Thyroid gland (tissue), 4 donors: ENCODE measurements at regions not wholly inside any gene's neighbourhood (a gene's known extent, or its start where the extent isn't known, plus 50 kb on each side); places are given as distances from the start of the nearest gene placed in this dataset.

Experiments used
- POLR2A ChIP-seq, 2 donors: fragments of 450-650 bp; IDR thresholded peaks; one replicate each; pipeline ENCODE4 v1.6.1; 2017; ENCODE audit warnings: antibody characterized with exemption in 2 of 2, mild to moderate bottlenecking in 2 of 2, moderate library complexity in 1 of 2
- TF ChIP-seq, protein P1 (sequence below), 6 experiments: fragments of 200-600 bp in 3 of 6; fragments of 450-650 bp in 3 of 6; sonication (generic) in 3 of 6; IDR thresholded peaks; one replicate each; pipeline ENCODE4 v1.5.1; 2016 to 2019; ENCODE audit warnings: antibody characterized with exemption in 6 of 6, mild to moderate bottlenecking in 2 of 6, inconsistent platforms in 1 of 6, moderate library complexity in 1 of 6

DNA sequence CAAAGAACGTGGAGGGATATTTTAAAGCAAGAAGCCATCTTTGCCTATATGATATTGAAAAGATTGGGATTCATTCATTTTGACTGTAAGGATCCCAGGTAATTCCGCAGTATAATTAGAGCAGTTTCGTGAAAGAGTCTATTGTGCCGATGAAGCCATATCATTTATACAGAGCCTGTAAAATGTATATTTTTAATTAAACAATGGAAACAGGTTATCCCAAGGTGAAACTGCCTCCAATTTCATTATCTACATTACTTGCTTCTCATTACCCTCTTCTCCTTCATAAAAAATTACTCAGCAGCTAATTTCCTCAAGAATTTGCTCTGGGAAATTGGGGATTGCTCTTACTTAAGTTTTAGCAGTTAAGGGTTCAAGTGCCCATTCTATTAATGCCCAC, 444.1 kb downstream of the SOCS6 start:
- TF ChIP-seq POLR2A (IDR thresholded peaks at IDR 0.05) = no peak
- TF ChIP-seq, protein P1, sequence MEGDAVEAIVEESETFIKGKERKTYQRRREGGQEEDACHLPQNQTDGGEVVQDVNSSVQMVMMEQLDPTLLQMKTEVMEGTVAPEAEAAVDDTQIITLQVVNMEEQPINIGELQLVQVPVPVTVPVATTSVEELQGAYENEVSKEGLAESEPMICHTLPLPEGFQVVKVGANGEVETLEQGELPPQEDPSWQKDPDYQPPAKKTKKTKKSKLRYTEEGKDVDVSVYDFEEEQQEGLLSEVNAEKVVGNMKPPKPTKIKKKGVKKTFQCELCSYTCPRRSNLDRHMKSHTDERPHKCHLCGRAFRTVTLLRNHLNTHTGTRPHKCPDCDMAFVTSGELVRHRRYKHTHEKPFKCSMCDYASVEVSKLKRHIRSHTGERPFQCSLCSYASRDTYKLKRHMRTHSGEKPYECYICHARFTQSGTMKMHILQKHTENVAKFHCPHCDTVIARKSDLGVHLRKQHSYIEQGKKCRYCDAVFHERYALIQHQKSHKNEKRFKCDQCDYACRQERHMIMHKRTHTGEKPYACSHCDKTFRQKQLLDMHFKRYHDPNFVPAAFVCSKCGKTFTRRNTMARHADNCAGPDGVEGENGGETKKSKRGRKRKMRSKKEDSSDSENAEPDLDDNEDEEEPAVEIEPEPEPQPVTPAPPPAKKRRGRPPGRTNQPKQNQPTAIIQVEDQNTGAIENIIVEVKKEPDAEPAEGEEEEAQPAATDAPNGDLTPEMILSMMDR (IDR thresholded peaks at IDR 0.05) = no peak
